ENCODE measurements at regions not wholly inside any gene's neighbourhood (a gene's known extent, or its start where the extent isn't known, plus 50 kb on each side); places are given as distances from the start of the nearest gene placed in this dataset.

DNA sequence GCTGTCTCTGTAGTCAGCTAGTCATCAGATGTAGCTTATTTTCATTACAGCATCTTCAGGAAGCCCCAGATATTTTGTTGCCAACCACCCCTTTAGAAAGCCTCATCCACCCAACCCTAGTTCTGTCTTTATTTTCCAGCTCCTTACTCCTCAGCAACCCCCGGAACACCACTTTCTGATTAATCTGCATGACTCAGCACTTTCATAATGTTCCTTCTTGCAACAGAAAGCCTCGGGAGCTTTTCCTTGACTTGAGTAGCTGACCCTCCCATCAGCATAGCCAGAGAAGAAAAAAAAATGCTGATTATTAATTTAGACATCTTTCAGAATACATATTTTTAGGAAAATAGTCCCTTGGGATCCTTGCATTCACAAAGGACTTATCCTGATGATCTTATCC, 244.0 kb upstream of the CXCL12 start:
- no peak for ATAC-seq
- no peak for TF ChIP-seq GLIS3 (CRISPR knock-in tag; IDR thresholded peaks at IDR 0.05)
- no peak for TF ChIP-seq BACH2 (CRISPR knock-in tag; IDR thresholded peaks at IDR 0.05; ENCODE audit: borderline replicate concordance)
- no peak for TF ChIP-seq RARB (CRISPR knock-in tag; IDR thresholded peaks at IDR 0.05)
- TF ChIP-seq ZNF70 (CRISPR knock-in tag; IDR thresholded peaks at IDR 0.05) = no peak
- TF ChIP-seq ESRRG (CRISPR knock-in tag; IDR thresholded peaks at IDR 0.05) = no peak
- TF ChIP-seq ARNTL (CRISPR knock-in tag; IDR thresholded peaks at IDR 0.05; ENCODE audit: borderline replicate concordance, low read depth) = no peak
- no peak for TF ChIP-seq ZNF8 (CRISPR knock-in tag; IDR thresholded peaks at IDR 0.05)
- no peak for TF ChIP-seq CSDC2 (CRISPR knock-in tag; IDR thresholded peaks at IDR 0.05)
- TF ChIP-seq, protein P1, sequence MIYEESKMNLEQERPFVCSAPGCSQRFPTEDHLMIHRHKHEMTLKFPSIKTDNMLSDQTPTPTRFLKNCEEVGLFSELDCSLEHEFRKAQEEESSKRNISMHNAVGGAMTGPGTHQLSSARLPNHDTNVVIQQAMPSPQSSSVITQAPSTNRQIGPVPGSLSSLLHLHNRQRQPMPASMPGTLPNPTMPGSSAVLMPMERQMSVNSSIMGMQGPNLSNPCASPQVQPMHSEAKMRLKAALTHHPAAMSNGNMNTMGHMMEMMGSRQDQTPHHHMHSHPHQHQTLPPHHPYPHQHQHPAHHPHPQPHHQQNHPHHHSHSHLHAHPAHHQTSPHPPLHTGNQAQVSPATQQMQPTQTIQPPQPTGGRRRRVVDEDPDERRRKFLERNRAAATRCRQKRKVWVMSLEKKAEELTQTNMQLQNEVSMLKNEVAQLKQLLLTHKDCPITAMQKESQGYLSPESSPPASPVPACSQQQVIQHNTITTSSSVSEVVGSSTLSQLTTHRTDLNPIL (CRISPR knock-in tag; IDR thresholded peaks at IDR 0.05; ENCODE audit: low read depth) = no peak
- TF ChIP-seq ZNF565 (CRISPR knock-in tag; conservative IDR thresholded peaks at IDR 0.05; ENCODE audit: low read depth) = no peak
- no peak for TF ChIP-seq TCF4 (CRISPR knock-in tag; IDR thresholded peaks at IDR 0.05; ENCODE audit: borderline replicate concordance)
- no peak for TF ChIP-seq ZC3H10 (CRISPR knock-in tag; IDR thresholded peaks at IDR 0.05)
- no peak for TF ChIP-seq PATZ1 (CRISPR knock-in tag; IDR thresholded peaks at IDR 0.05; ENCODE audit: borderline replicate concordance)
- no peak for TF ChIP-seq OSR1 (CRISPR knock-in tag; IDR thresholded peaks at IDR 0.05)

- TF ChIP-seq BACH2 (CRISPR knock-in tag; IDR thresholded peaks at IDR 0.05; ENCODE audit: borderline replicate concordance) (no peak), ZNF565 (CRISPR knock-in tag; conservative IDR thresholded peaks at IDR 0.05; ENCODE audit: low read depth) (no peak), CSDC2 (CRISPR knock-in tag; IDR thresholded peaks at IDR 0.05) (no peak), SNAI2 (CRISPR knock-in tag; IDR thresholded peaks at IDR 0.05) (no peak), POU6F1 (CRISPR knock-in tag; IDR thresholded peaks at IDR 0.05; ENCODE audit: borderline replicate concordance, low read depth) (no peak), ISL1 (CRISPR knock-in tag; IDR thresholded peaks at IDR 0.05) (no peak), ZC3H10 (CRISPR knock-in tag; IDR thresholded peaks at IDR 0.05) (no peak), GLIS3 (CRISPR knock-in tag; IDR thresholded peaks at IDR 0.05) (no peak), PPARA (CRISPR knock-in tag; IDR thresholded peaks at IDR 0.05; ENCODE audit: borderline replicate concordance) (no peak), TCF4 (CRISPR knock-in tag; IDR thresholded peaks at IDR 0.05; ENCODE audit: borderline replicate concordance) (no peak), ZNF70 (CRISPR knock-in tag; IDR thresholded peaks at IDR 0.05) (no peak), ARNTL (CRISPR knock-in tag; IDR thresholded peaks at IDR 0.05; ENCODE audit: borderline replicate concordance, low read depth) (no peak), ZFP30 (CRISPR knock-in tag; IDR thresholded peaks at IDR 0.05) (no peak), ZNF8 (CRISPR knock-in tag; IDR thresholded peaks at IDR 0.05) (no peak), ESRRG (CRISPR knock-in tag; IDR thresholded peaks at IDR 0.05) (no peak), OSR1 (CRISPR knock-in tag; IDR thresholded peaks at IDR 0.05) (no peak)
- TF ChIP-seq, protein P1 (CRISPR knock-in tag; IDR thresholded peaks at IDR 0.05; ENCODE audit: low read depth) = no peak
- TF ChIP-seq, protein P2, sequence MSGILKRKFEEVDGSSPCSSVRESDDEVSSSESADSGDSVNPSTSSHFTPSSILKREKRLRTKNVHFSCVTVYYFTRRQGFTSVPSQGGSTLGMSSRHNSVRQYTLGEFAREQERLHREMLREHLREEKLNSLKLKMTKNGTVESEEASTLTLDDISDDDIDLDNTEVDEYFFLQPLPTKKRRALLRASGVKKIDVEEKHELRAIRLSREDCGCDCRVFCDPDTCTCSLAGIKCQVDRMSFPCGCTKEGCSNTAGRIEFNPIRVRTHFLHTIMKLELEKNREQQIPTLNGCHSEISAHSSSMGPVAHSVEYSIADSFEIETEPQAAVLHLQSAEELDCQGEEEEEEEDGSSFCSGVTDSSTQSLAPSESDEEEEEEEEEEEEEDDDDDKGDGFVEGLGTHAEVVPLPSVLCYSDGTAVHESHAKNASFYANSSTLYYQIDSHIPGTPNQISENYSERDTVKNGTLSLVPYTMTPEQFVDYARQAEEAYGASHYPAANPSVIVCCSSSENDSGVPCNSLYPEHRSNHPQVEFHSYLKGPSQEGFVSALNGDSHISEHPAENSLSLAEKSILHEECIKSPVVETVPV (CRISPR knock-in tag; IDR thresholded peaks at IDR 0.05) = no peak
- no peak for ATAC-seq
These were observed 250.3 kb upstream of the CXCL12 start for GRCh38 chr10:44635176-44635575.

DNA sequence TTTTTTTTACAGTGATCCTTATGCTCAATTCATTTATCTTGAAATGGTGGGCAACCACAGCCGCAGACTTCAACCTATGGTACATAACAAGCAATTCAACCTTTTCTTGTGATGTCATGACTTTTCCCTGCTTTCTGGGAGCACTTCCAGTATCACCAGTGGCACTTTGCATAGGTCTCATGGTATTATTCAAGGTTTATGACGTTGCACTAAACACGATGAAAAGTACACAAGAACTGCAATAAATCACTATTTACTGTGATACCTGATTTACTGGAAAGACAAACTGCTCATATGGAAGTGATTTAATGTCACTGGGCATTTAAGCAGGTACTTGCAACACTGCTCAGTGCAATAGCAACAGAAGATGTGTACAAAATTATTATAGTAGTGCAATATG, 251.7 kb upstream of the CXCL12 start:
- ATAC-seq = no peak
- TF ChIP-seq ZNF70 (CRISPR knock-in tag; IDR thresholded peaks at IDR 0.05) (no peak), ZC3H10 (CRISPR knock-in tag; IDR thresholded peaks at IDR 0.05) (no peak), TOX (CRISPR knock-in tag; IDR thresholded peaks at IDR 0.05; ENCODE audit: borderline replicate concordance) (no peak), SNAI2 (CRISPR knock-in tag; IDR thresholded peaks at IDR 0.05) (no peak), ZFP30 (CRISPR knock-in tag; IDR thresholded peaks at IDR 0.05) (no peak), POU6F1 (CRISPR knock-in tag; IDR thresholded peaks at IDR 0.05; ENCODE audit: borderline replicate concordance, low read depth) (no peak), PPARA (CRISPR knock-in tag; IDR thresholded peaks at IDR 0.05; ENCODE audit: borderline replicate concordance) (no peak), BACH2 (CRISPR knock-in tag; IDR thresholded peaks at IDR 0.05; ENCODE audit: borderline replicate concordance) (no peak), OSR1 (CRISPR knock-in tag; IDR thresholded peaks at IDR 0.05) (no peak), PATZ1 (CRISPR knock-in tag; IDR thresholded peaks at IDR 0.05; ENCODE audit: borderline replicate concordance) (no peak)
- TF ChIP-seq, protein P1 (CRISPR knock-in tag; IDR thresholded peaks at IDR 0.05; ENCODE audit: low read depth) = no peak
- TF ChIP-seq, protein P2 (CRISPR knock-in tag; IDR thresholded peaks at IDR 0.05) = no peak

Measured in SK-N-SH treated with all-trans-retinoic acid at 6 μM for 48 hours (cell line).